ENCODE measurements at regions not wholly inside any gene's neighbourhood (a gene's known extent, or its start where the extent isn't known, plus 50 kb on each side); places are given as distances from the start of the nearest gene placed in this dataset.

DNA sequence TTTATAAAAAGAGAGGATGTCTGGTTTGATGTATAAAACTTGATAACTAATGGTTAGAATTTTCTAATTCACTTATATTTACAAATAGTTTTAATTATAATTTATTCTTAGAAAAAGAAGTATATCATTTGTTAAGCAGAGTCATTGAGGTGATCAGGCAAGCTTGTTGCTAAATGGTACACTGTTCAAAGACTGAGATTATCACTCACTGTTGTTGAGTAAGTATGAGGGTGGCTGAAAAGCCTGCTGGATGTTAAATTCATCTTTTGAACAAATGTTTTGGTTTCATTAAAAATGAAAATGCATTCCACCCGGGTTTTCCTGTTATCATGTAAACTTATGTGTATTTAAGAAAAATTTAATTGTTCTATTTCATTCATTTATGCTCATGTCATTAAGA, 451.8 kb downstream of the ADAMTS20 start (continued):
- TF ChIP-seq, protein P1, sequence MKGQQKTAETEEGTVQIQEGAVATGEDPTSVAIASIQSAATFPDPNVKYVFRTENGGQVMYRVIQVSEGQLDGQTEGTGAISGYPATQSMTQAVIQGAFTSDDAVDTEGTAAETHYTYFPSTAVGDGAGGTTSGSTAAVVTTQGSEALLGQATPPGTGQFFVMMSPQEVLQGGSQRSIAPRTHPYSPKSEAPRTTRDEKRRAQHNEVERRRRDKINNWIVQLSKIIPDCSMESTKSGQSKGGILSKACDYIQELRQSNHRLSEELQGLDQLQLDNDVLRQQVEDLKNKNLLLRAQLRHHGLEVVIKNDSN (IDR thresholded peaks at IDR 0.05; ENCODE audit: borderline replicate concordance, extremely low read length, insufficient read depth, low read depth, low read length), result no peak
- TF ChIP-seq MXI1 (IDR thresholded peaks at IDR 0.05; ENCODE audit: low read depth, low read length), result no peak
- no peak for TF ChIP-seq IKZF2 (IDR thresholded peaks at IDR 0.05)

DNA sequence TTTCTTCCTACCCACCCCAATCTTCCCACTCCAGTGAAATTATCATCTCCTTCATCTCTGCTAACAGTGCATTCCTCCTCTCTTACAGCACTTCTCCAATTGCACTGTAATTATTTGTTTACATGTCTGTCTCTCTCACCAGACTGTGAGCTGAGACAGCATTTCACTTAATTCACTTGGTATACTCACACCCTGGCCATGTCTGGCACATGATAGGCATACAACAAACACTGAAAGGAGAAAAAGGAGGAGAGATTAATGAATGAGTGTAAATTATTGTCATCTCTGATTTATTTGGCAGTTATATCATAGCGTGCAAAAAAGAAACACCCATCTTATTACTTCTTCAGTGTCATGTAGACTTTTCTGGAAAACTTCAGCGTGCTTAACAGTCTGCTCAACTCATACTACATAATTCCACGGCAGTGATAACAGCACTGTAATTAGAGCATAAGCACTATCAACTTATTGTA, 452.3 kb downstream of the ADAMTS20 start:
- ChIA-PET POLR2A (no interaction called here), CTCF (no interaction called here), RAD21 (ENCODE audit: unreplicated experiment) (no interaction called here), SMC1A (ENCODE audit: uncharacterized antibody, unreplicated experiment) (no interaction called here)
- TF ChIP-seq BMI1 (IDR thresholded peaks at IDR 0.05; ENCODE audit: borderline replicate concordance) (no peak), SPI1 (IDR thresholded peaks at IDR 0.05; ENCODE audit: borderline replicate concordance, insufficient read depth, low read depth, low read length) (no peak), POLR2A (IDR thresholded peaks at IDR 0.05; ENCODE audit: low read depth, low read length) (no peak), TARDBP (IDR thresholded peaks at IDR 0.05; ENCODE audit: borderline replicate concordance) (no peak), NFYB (IDR thresholded peaks at IDR 0.05; ENCODE audit: insufficient read depth, low read depth, low read length) (no peak), TCF12 (IDR thresholded peaks at IDR 0.05; ENCODE audit: low read depth, low read length) (no peak), YY1 (IDR thresholded peaks at IDR 0.05; ENCODE audit: low read depth, low read length) (no peak), SUPT20H (IDR thresholded peaks at IDR 0.05; ENCODE audit: borderline replicate concordance, control insufficient read depth, low read depth, low read length) (no peak), CBFB (IDR thresholded peaks at IDR 0.05; ENCODE audit: low read depth) (no peak), ZNF24 (IDR thresholded peaks at IDR 0.05) (no peak), PAX8 (IDR thresholded peaks at IDR 0.05) (no peak), SP1 (IDR thresholded peaks at IDR 0.05; ENCODE audit: low read depth, low read length) (no peak), MLLT1 (IDR thresholded peaks at IDR 0.05) (no peak)
- TF ChIP-seq, protein P2, sequence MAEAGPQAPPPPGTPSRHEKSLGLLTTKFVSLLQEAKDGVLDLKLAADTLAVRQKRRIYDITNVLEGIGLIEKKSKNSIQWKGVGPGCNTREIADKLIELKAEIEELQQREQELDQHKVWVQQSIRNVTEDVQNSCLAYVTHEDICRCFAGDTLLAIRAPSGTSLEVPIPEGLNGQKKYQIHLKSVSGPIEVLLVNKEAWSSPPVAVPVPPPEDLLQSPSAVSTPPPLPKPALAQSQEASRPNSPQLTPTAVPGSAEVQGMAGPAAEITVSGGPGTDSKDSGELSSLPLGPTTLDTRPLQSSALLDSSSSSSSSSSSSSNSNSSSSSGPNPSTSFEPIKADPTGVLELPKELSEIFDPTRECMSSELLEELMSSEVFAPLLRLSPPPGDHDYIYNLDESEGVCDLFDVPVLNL (IDR thresholded peaks at IDR 0.05; ENCODE audit: low read depth, low read length), result no peak
- TF ChIP-seq, protein P3, sequence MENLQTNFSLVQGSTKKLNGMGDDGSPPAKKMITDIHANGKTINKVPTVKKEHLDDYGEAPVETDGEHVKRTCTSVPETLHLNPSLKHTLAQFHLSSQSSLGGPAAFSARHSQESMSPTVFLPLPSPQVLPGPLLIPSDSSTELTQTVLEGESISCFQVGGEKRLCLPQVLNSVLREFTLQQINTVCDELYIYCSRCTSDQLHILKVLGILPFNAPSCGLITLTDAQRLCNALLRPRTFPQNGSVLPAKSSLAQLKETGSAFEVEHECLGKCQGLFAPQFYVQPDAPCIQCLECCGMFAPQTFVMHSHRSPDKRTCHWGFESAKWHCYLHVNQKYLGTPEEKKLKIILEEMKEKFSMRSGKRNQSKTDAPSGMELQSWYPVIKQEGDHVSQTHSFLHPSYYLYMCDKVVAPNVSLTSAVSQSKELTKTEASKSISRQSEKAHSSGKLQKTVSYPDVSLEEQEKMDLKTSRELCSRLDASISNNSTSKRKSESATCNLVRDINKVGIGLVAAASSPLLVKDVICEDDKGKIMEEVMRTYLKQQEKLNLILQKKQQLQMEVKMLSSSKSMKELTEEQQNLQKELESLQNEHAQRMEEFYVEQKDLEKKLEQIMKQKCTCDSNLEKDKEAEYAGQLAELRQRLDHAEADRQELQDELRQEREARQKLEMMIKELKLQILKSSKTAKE (IDR thresholded peaks at IDR 0.05; ENCODE audit: low read depth, poor library complexity, severe bottlenecking), result no peak
- DNase-seq (ENCODE audit: low read depth, low spot score), result no peak
- Histone ChIP-seq H3K4me1 (ENCODE audit: control insufficient read depth, insufficient read depth, low read length) (no peaks in the 10 kb centered on the region), H3K79me2 (ENCODE audit: control insufficient read depth, insufficient read depth, low read length) (no peaks in the 10 kb centered on the region), H2AFZ (ENCODE audit: control insufficient read depth, low read depth, low read length) (no peak overlapping the region), H3K36me3 (ENCODE audit: control insufficient read depth in 2 of 2, insufficient read depth in 2 of 2, low read length in 1 of 2) (no peaks in the 10 kb centered on the region), H3K4me2 (ENCODE audit: control insufficient read depth, insufficient read depth) (no peak overlapping the region), H3K4me3 (no peak overlapping the region), H3K27ac (ENCODE audit: control insufficient read depth, insufficient read depth) (no peak overlapping the region), H3K9ac (ENCODE audit: control insufficient read depth, insufficient read depth, low read length) (no peak overlapping the region), H3K27me3 (replicated peaks in 1 of 2; ENCODE audit: control insufficient read depth in 2 of 2, insufficient read depth in 2 of 2, low read length in 1 of 2) (no peaks in the 10 kb centered on the region), H3K9me3 (replicated peaks; ENCODE audit: control insufficient read depth, insufficient read depth, low read length) (no peaks in the 10 kb centered on the region), H4K20me1 (ENCODE audit: control insufficient read depth, insufficient read depth) (no peaks in the 10 kb centered on the region)
- no peak for ATAC-seq
- BruUV-seq (replicated peaks), result no TSS peak
- in situ Hi-C loops (cut with MboI) (no loop called here), intact Hi-C loops (cut with micrococcal nuclease; ENCODE audit: unreplicated experiment) (no loop called here)
- WGBS (ENCODE audit: insufficient coverage, insufficient replicate concordance, low lambda C conversion rate, missing lambda C conversion rate), result 37% methylated on average over 3 of the region's 3 CpGs
- FAIRE-seq, result no peak

Measured in GM12878 (cell line).